ENCODE measurements at regions not wholly inside any gene's neighbourhood (a gene's known extent, or its start where the extent isn't known, plus 50 kb on each side); places are given as distances from the start of the nearest gene placed in this dataset.
A peak's percentile ranks its signal among the peaks of the same experiment; 100 is the strongest.

DNA sequence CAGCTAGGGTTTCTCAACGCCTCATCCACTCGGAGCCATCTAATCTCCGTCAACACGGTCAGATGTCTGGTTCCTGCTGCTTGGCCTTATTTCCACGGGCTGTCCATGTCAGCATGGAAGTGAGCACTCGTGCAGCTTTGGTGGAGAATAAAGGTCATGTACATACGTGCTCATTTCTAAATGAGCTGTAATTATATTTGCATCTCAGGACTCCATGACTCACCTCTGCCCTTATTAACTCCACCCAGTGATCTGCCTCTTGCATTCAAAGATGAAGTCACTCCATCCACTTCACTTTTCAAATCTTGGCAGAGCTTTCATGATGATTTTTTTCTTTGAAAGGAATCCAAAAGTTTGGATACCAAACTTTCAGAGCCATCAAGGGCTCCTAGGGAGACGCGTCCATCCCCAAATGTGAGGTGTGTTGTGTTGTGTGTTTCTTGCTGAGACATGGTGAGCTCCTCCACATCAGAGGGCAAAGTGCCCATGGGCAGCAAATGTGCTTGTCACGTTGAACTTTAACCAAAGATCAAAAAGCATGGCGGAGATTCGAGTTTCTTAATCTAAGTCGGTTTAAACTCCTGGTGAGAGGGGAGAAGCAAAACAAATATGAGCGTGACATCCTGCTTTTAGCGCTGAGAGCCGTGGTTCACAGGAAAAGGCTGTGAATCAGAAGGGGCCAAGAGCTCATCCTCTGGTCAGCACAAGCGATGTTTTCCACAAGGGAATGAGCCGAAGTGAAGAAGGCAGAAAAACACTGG, 68.6 kb upstream of the ERRFI1 start:
- Histone ChIP-seq H3K27ac (peak overlapping the region; percentile 71 to 82 (median 80)), H3K4me1 (peaks cover 0 to 49% (median 23%) of the 10 kb centered on the region in 4 donors), H3K36me3 (no peaks in the 10 kb centered on the region), H3K4me3 (peak overlapping the region in 2 of 3 donors; percentile 6 to 13), H3K9me3 (no peaks in the 10 kb centered on the region), H3K27me3 (no peaks in the 10 kb centered on the region)
- DNase-seq (peak; percentile 50 to 78 (median 67)), ATAC-seq (peak; percentile 45 to 72 (median 64))
- intact Hi-C loops (cut with DNase I): no loop called here
- peak; percentile 36 for TF ChIP-seq POLR2A (IDR thresholded peaks at IDR 0.05)
- TF ChIP-seq, protein P1, sequence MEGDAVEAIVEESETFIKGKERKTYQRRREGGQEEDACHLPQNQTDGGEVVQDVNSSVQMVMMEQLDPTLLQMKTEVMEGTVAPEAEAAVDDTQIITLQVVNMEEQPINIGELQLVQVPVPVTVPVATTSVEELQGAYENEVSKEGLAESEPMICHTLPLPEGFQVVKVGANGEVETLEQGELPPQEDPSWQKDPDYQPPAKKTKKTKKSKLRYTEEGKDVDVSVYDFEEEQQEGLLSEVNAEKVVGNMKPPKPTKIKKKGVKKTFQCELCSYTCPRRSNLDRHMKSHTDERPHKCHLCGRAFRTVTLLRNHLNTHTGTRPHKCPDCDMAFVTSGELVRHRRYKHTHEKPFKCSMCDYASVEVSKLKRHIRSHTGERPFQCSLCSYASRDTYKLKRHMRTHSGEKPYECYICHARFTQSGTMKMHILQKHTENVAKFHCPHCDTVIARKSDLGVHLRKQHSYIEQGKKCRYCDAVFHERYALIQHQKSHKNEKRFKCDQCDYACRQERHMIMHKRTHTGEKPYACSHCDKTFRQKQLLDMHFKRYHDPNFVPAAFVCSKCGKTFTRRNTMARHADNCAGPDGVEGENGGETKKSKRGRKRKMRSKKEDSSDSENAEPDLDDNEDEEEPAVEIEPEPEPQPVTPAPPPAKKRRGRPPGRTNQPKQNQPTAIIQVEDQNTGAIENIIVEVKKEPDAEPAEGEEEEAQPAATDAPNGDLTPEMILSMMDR (IDR thresholded peaks at IDR 0.05): no peak
- WGBS (ENCODE audit: insufficient coverage, low coverage, low lambda C conversion rate, missing lambda C conversion rate): 27% methylated on average over 15 of the region's 18 CpGs

GRCh38 chr1:8093221-8093980, 67.3 kb upstream of the ERRFI1 start:
- ATAC-seq (no peak), DNase-seq (no peak)
- Histone ChIP-seq H3K4me3 (peak overlapping the region in 1 of 3 donors; percentile 13), H3K9me3 (no peaks in the 10 kb centered on the region), H3K27ac (peak overlapping the region in 2 of 3 donors; percentile 71 to 80), H3K4me1 (peaks cover 0 to 47% (median 19%) of the 10 kb centered on the region in 4 donors), H3K36me3 (no peaks in the 10 kb centered on the region), H3K27me3 (no peaks in the 10 kb centered on the region)
- WGBS (ENCODE audit: insufficient coverage, low coverage, low lambda C conversion rate, missing lambda C conversion rate): 84% methylated on average over 8 of the region's 10 CpGs
- TF ChIP-seq, protein P1 (IDR thresholded peaks at IDR 0.05): no peak
- TF ChIP-seq POLR2A (IDR thresholded peaks at IDR 0.05): no peak
- intact Hi-C loops (cut with DNase I): no loop called here

GRCh38 chr1:8092657-8093056, 66.5 kb upstream of the ERRFI1 start:
- ATAC-seq: no peak
- Histone ChIP-seq H3K4me3 (no peak overlapping the region), H3K27ac (no peak overlapping the region), H3K9me3 (no peaks in the 10 kb centered on the region), H3K4me1 (peaks cover 0 to 39% (median 16%) of the 10 kb centered on the region in 4 donors), H3K27me3 (no peaks in the 10 kb centered on the region), H3K36me3 (no peaks in the 10 kb centered on the region)
- intact Hi-C loops (cut with DNase I): no loop called here
- 82% methylated on average over 9 of the region's 9 CpGs for WGBS (ENCODE audit: insufficient coverage, low coverage, low lambda C conversion rate, missing lambda C conversion rate)
- no peak for DNase-seq
- TF ChIP-seq, protein P1 (IDR thresholded peaks at IDR 0.05): no peak
- no peak for TF ChIP-seq POLR2A (IDR thresholded peaks at IDR 0.05)

DNA sequence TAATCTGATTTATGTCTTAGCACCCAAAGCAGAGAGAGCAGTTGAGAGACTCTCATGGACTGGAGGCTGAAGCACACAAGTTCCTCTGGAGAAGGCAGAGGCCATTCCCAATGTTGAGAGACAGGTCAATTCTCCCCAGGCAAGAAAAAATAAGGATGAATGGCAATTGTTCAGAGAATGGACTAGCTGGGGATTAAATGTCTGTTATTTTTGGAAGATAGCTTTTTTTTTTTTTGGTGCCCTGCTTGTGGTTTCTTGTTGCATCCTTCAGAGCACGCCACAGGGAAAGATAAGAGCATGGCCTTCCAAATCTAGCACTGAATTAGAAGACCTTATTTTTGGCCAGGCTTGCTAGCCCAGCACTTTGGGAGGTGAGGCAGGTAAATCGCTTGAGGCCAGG, 65.6 kb upstream of the ERRFI1 start:
- 86% methylated on average over 1 of the region's 2 CpGs for WGBS (ENCODE audit: insufficient coverage, low coverage, low lambda C conversion rate, missing lambda C conversion rate)
- ATAC-seq: no peak
- no peak overlapping the region for H3K4me3 ChIP-seq
- TF ChIP-seq POLR2A (IDR thresholded peaks at IDR 0.05): no peak
- TF ChIP-seq, protein P1 (IDR thresholded peaks at IDR 0.05): no peak
- H3K27ac ChIP-seq: no peak overlapping the region
- H3K9me3 ChIP-seq: no peaks in the 10 kb centered on the region
- H3K27me3 ChIP-seq: no peaks in the 10 kb centered on the region
- H3K36me3 ChIP-seq: no peaks in the 10 kb centered on the region
- intact Hi-C loops (cut with DNase I): no loop called here
- DNase-seq: no peak
- H3K4me1 ChIP-seq: peaks cover 0 to 30% (median 11%) of the 10 kb centered on the region in 4 donors
